Ascending aorta (tissue), 2 donors: ENCODE measurements at regions not wholly inside any gene's neighbourhood (a gene's known extent, or its start where the extent isn't known, plus 50 kb on each side); places are given as distances from the start of the nearest gene placed in this dataset.

Experiments
- DNase-seq, 2 donors: peaks; one replicate each; pipeline ENCODE4 v3.0.0-alpha.2; 2019; ENCODE audit warnings: low spot score in 2 of 2
- H3K27ac ChIP-seq, 2 donors: fragments of 200-600 bp; sonication (generic); one replicate each; pipeline ENCODE4 v1.5.1; 2016 to 2017; ENCODE audit warnings: mild to moderate bottlenecking in 1 of 2
- H3K27me3 ChIP-seq: fragments of 200-600 bp; sonication (generic); one replicate; pipeline ENCODE4 v1.5.1; 2017
- H3K36me3 ChIP-seq, 2 donors: fragments of 200-600 bp; sonication (generic); one replicate each; pipeline ENCODE4 v1.5.1; 2016
- H3K4me1 ChIP-seq, 2 donors: fragments of 200-600 bp; sonication (generic); one replicate each; pipeline ENCODE4 v1.5.1; 2016 to 2017; ENCODE audit warnings: mild to moderate bottlenecking in 1 of 2
- H3K4me3 ChIP-seq, 2 donors: fragments of 200-600 bp; sonication (generic); one replicate each; pipeline ENCODE4 v1.5.1; 2016 to 2017; ENCODE audit warnings: mild to moderate bottlenecking in 1 of 2
- H3K9me3 ChIP-seq, 2 donors: fragments of 200-600 bp; sonication (generic); one replicate each; pipeline ENCODE4 v1.5.1; 2016
- CTCF ChIP-seq, 3 experiments: fragments of 200-600 bp in 2 of 3; fragments of 450-650 bp in 1 of 3; sonication (generic) in 2 of 3; IDR thresholded peaks; one replicate each; pipeline ENCODE4 v1.5.1; 2016 to 2019; ENCODE audit warnings: antibody characterized with exemption in 3 of 3, mild to moderate bottlenecking in 1 of 3, moderate library complexity in 1 of 3
- intact Hi-C: fragments of 100-400 bp; cut with DNase I; formaldehyde crosslinking; loops from one replicate; pipeline ENCODE4 v1.15.1; 2023

- DNase-seq: no peak
- Histone ChIP-seq H3K4me1 (no peaks in the 10 kb centered on the region), H3K27ac (no peak overlapping the region), H3K4me3 (no peak overlapping the region), H3K9me3 (peaks cover 0 to 13% of the 10 kb centered on the region in 2 donors), H3K36me3 (no peaks in the 10 kb centered on the region), H3K27me3 (no peaks in the 10 kb centered on the region)
- intact Hi-C loops: no loop called here
- TF ChIP-seq CTCF (IDR thresholded peaks at IDR 0.05): no peak
These were observed 252.8 kb downstream of the RFC3 start for GRCh38 chr13:34070544-34071303.

- no peak for TF ChIP-seq CTCF (IDR thresholded peaks at IDR 0.05)
- no peak overlapping the region for H3K27ac ChIP-seq
- H3K27me3 ChIP-seq: no peaks in the 10 kb centered on the region
- no peak for DNase-seq
- H3K36me3 ChIP-seq: no peaks in the 10 kb centered on the region
- H3K9me3 ChIP-seq: peaks cover 0 to 14% of the 10 kb centered on the region in 2 donors
- H3K4me3 ChIP-seq: no peak overlapping the region
- peaks cover 0 to 7% of the 10 kb centered on the region in 2 donors for H3K4me1 ChIP-seq
- intact Hi-C loops: no loop called here
These were observed 258.4 kb downstream of the RFC3 start for GRCh38 chr13:34076319-34076718.

GRCh38 chr13:34076943-34077703 is 259.2 kb downstream of the RFC3 start:
- Histone ChIP-seq H3K36me3 (no peaks in the 10 kb centered on the region), H3K27ac (no peak overlapping the region), H3K4me3 (no peak overlapping the region), H3K9me3 (peaks cover 0 to 14% of the 10 kb centered on the region in 2 donors), H3K4me1 (peaks cover 0 to 7% of the 10 kb centered on the region in 2 donors), H3K27me3 (no peaks in the 10 kb centered on the region)
- TF ChIP-seq CTCF (IDR thresholded peaks at IDR 0.05): peak in 1 of 3 experiments; percentile 39
- intact Hi-C loops: no loop called here
- no peak for DNase-seq

- no peaks in the 10 kb centered on the region for H3K27me3 ChIP-seq
- H3K4me1 ChIP-seq: peaks cover 0 to 7% of the 10 kb centered on the region in 2 donors
- H3K9me3 ChIP-seq: peaks cover 0 to 14% of the 10 kb centered on the region in 2 donors
- DNase-seq: no peak
- no peaks in the 10 kb centered on the region for H3K36me3 ChIP-seq
- no peak overlapping the region for H3K27ac ChIP-seq
- H3K4me3 ChIP-seq: no peak overlapping the region
- intact Hi-C loops: no loop called here
- no peak for TF ChIP-seq CTCF (IDR thresholded peaks at IDR 0.05)
These were observed 260.5 kb downstream of the RFC3 start for GRCh38 chr13:34078334-34078999.

- intact Hi-C loops: no loop called here
- Histone ChIP-seq H3K4me1 (no peaks in the 10 kb centered on the region), H3K36me3 (no peaks in the 10 kb centered on the region), H3K27me3 (no peaks in the 10 kb centered on the region), H3K27ac (no peak overlapping the region), H3K4me3 (no peak overlapping the region), H3K9me3 (no peaks in the 10 kb centered on the region)
- no peak for TF ChIP-seq CTCF (IDR thresholded peaks at IDR 0.05)
- DNase-seq: no peak
These were observed 267.3 kb downstream of the RFC3 start for GRCh38 chr13:34085204-34085603.
